SK-N-SH (cell line): ENCODE measurements at regions not wholly inside any gene's neighbourhood (a gene's known extent, or its start where the extent isn't known, plus 50 kb on each side); places are given as distances from the start of the nearest gene placed in this dataset.

Experiments used
- CTCF ChIA-PET: fragments of 300-600, 350-600 bp; formaldehyde crosslinking; extraction: SDS; loops from one replicate; lab custom pipeline; 2021; lab: Yijun Ruan, JAX
- POLR2A ChIA-PET: fragments of 350-600 bp; sonication (Branson Sonifier 250); formaldehyde crosslinking; extraction: SDS; loops from one replicate; lab custom pipeline; 2020; ENCODE audit warnings: antibody characterized with exemption, inconsistent platforms; lab: Yijun Ruan, JAX
- DNase-seq: peaks from one replicate; pipeline ENCODE4 v3.0.0; 2012
- H2AFZ ChIP-seq: fragments of 200-600 bp; sonication (generic); 2 replicates; pipeline ENCODE4 v1.8.1; 2016; ENCODE audit warnings: antibody characterized with exemption, mild to moderate bottlenecking, low read depth
- H3F3A ChIP-seq: fragments of 200-600 bp; sonication (generic); replicated peaks from 2 replicates; pipeline ENCODE3; 2016; ENCODE audit warnings: antibody characterized with exemption, mild to moderate bottlenecking; ENCODE audit not compliant: insufficient read depth
- H3K27ac ChIP-seq, 2 experiments: fragments of 200-500 bp in 1 of 2; fragments of 200-600 bp in 1 of 2; sonication (Bioruptor generic) in 1 of 2; sonication (generic), shearing (Covaris generic) in 1 of 2; 2 replicates each; pipeline versions ENCODE4 v1.5.1 to v1.6.1; 2014 to 2016; ENCODE audit warnings: low read depth in 2 of 2, inconsistent platforms in 1 of 2, low read length in 1 of 2, mild to moderate bottlenecking in 1 of 2, mixed read lengths in 1 of 2
- H3K27me3 ChIP-seq: fragments of 200-600 bp; sonication (generic), shearing (Covaris generic); 2 replicates; pipeline ENCODE4 v1.6.1; 2016; ENCODE audit warnings: mixed run types; ENCODE audit not compliant: insufficient read depth
- H3K36me3 ChIP-seq, 2 experiments: fragments of 200-500 bp in 1 of 2; fragments of 200-600 bp in 1 of 2; sonication (Bioruptor generic) in 1 of 2; sonication (generic) in 1 of 2; replicated peaks in 1 of 2; 2 replicates each; pipeline versions ENCODE3 to v1.5.1; 2014 to 2016; ENCODE audit warnings: low read length in 1 of 2, mild to moderate bottlenecking in 1 of 2; ENCODE audit not compliant: insufficient read depth in 2 of 2, control insufficient read depth in 1 of 2
- H3K4me1 ChIP-seq, 2 experiments: fragments of 200-500 bp in 1 of 2; fragments of 200-600 bp in 1 of 2; sonication (Bioruptor generic) in 1 of 2; sonication (generic), shearing (Covaris generic) in 1 of 2; 2 replicates each; pipeline versions ENCODE4 v1.5.1 to v1.6.1; 2014 to 2016; ENCODE audit warnings: low read depth in 1 of 2, low read length in 1 of 2, mixed run types in 1 of 2; ENCODE audit not compliant: insufficient read depth in 2 of 2, control insufficient read depth in 1 of 2
- H3K4me2 ChIP-seq: fragments of 200-600 bp; sonication (generic), shearing (Covaris generic); 2 replicates; pipeline ENCODE4 v1.6.1; 2017; ENCODE audit warnings: mixed run types
- H3K4me3 ChIP-seq, 2 experiments: fragments of 200-500 bp in 1 of 2; fragments of 200-600 bp in 1 of 2; sonication (Bioruptor generic) in 1 of 2; sonication (generic), shearing (Covaris generic) in 1 of 2; 2 replicates each; pipeline versions ENCODE4 v1.5.1 to v1.8.1; 2014 to 2016; ENCODE audit warnings: low read depth in 2 of 2, inconsistent platforms in 1 of 2, low read length in 1 of 2, mild to moderate bottlenecking in 1 of 2, mixed read lengths in 1 of 2, moderate library complexity in 1 of 2
- H3K79me2 ChIP-seq: fragments of 200-600 bp; sonication (generic); 2 replicates; pipeline ENCODE4 v1.8.1; 2017; ENCODE audit warnings: mild to moderate bottlenecking; ENCODE audit not compliant: insufficient read depth
- H3K9ac ChIP-seq: fragments of 200-600 bp; sonication (generic); 2 replicates; pipeline ENCODE4 v1.6.1; 2017; ENCODE audit warnings: mixed run types
- H3K9me2 ChIP-seq: fragments of 200-600 bp; sonication (generic); 2 replicates; pipeline ENCODE4 v1.6.1; 2017; ENCODE audit warnings: mixed run types
- H3K9me3 ChIP-seq: fragments of 200-600 bp; sonication (generic); 2 replicates; pipeline ENCODE4 v1.6.1; 2017; ENCODE audit warnings: mixed run types, mild to moderate bottlenecking, moderate library complexity
- H4K20me1 ChIP-seq: fragments of 200-600 bp; sonication (generic); 2 replicates; pipeline ENCODE4 v1.6.1; 2017; ENCODE audit warnings: mild to moderate bottlenecking, mixed run types; ENCODE audit not compliant: insufficient read depth
- CHD2 ChIP-seq: fragments of 150-350 bp; IDR thresholded peaks from 2 replicates; pipeline ENCODE4 v1.6.1; 2018; ENCODE audit warnings: low read length; ENCODE audit not compliant: partially characterized antibody
- ELF1 ChIP-seq: IDR thresholded peaks from 2 replicates; pipeline ENCODE4 v1.4.0; 2012
- EP300 ChIP-seq, 2 experiments: IDR thresholded peaks; 2 replicates each; pipeline versions ENCODE4 v1.4.0 to v1.6.1; 2012; ENCODE audit warnings: borderline replicate concordance in 1 of 2, low read depth in 1 of 2, low read length in 1 of 2
- EZH2phosphoT487 ChIP-seq: fragments of 200-600 bp; sonication (generic); IDR thresholded peaks from 2 replicates; pipeline ENCODE4 v1.6.1; 2017; ENCODE audit warnings: low read depth, mixed run types, mild to moderate bottlenecking, antibody characterized with exemption, moderate library complexity, borderline replicate concordance
- FOSL2 ChIP-seq: IDR thresholded peaks from 2 replicates; pipeline ENCODE4 v1.4.0; 2012; ENCODE audit warnings: low read depth, mild to moderate bottlenecking, moderate library complexity, borderline replicate concordance
- IRF3 ChIP-seq: fragments of 150-350 bp; IDR thresholded peaks from 2 replicates; pipeline ENCODE4 v1.6.1; 2016; ENCODE audit warnings: mild to moderate bottlenecking, low read depth, low read length
- MEF2A ChIP-seq: IDR thresholded peaks from 2 replicates; pipeline ENCODE4 v1.4.0; 2012; ENCODE audit warnings: low read depth, borderline replicate concordance
- MXI1 ChIP-seq: IDR thresholded peaks from 2 replicates; pipeline ENCODE4 v1.6.1; 2012; ENCODE audit warnings: mild to moderate bottlenecking, low read depth, low read length, improper control_type of control experiment
- PBX3 ChIP-seq: IDR thresholded peaks from 2 replicates; pipeline ENCODE4; 2012
- RAD21 ChIP-seq: IDR thresholded peaks from 2 replicates; pipeline ENCODE4 v1.6.1; 2012; ENCODE audit warnings: mild to moderate bottlenecking, low read length
- RCOR1 ChIP-seq: fragments of 150-350 bp; IDR thresholded peaks from 2 replicates; pipeline ENCODE4 v1.6.1; 2017; ENCODE audit warnings: antibody characterized with exemption, low read length
- REST ChIP-seq: IDR thresholded peaks from 2 replicates; pipeline ENCODE4 v1.6.1; 2012; ENCODE audit warnings: mild to moderate bottlenecking, low read depth, low read length, moderate library complexity
- RFX5 ChIP-seq: IDR thresholded peaks from 2 replicates; pipeline ENCODE4 v1.6.1; 2012; ENCODE audit warnings: mild to moderate bottlenecking, improper control_type of control experiment, low read length
- TCF12 ChIP-seq: IDR thresholded peaks from 2 replicates; pipeline ENCODE4 v1.4.0; 2012
- USF1 ChIP-seq: IDR thresholded peaks from 2 replicates; pipeline ENCODE4 v1.4.0; 2012; ENCODE audit warnings: low read depth, borderline replicate concordance
- YY1 ChIP-seq: IDR thresholded peaks from 2 replicates; pipeline ENCODE4 v1.4.0; 2012; ENCODE audit warnings: low read depth, mild to moderate bottlenecking
- WGBS: methylation state at CpG from one replicate; pipeline ENCODE4 v1.1.6; 2017; ENCODE audit warnings: low lambda C conversion rate; 5-methylcytosine and 5-hydroxymethylcytosine counted together

GRCh38 chr16:75921281-75921680, 195.0 kb upstream of the CPHXL start:
- H3K9me2 ChIP-seq, result no peaks in the 10 kb centered on the region
- H3K9ac ChIP-seq, result no peak overlapping the region
- H3K36me3 ChIP-seq, result no peaks in the 10 kb centered on the region
- H3K4me2 ChIP-seq, result no peak overlapping the region
- H3K9me3 ChIP-seq, result no peaks in the 10 kb centered on the region
- no peaks in the 10 kb centered on the region for H3K4me1 ChIP-seq
- no peak for DNase-seq
- ChIA-PET POLR2A (no interaction called here), CTCF (interaction anchor here (0.7 kb wide), 1 partner anchor 293 kb away, joined by 3 read pairs; no protein-coding TSS in a partner anchor)
- H3K27me3 ChIP-seq, result no peaks in the 10 kb centered on the region
- no peak overlapping the region for H3K4me3 ChIP-seq
- 9% methylated on average over 2 of the region's 2 CpGs for WGBS
- no peaks in the 10 kb centered on the region for H3K79me2 ChIP-seq
- TF ChIP-seq ELF1 (no peak), EZH2phosphoT487 (no peak), MEF2A (no peak), MXI1 (no peak)
- no peak overlapping the region for H3K27ac ChIP-seq
- H4K20me1 ChIP-seq, result no peaks in the 10 kb centered on the region
- no peak overlapping the region for H2AFZ ChIP-seq
- H3F3A ChIP-seq, result no peaks in the 10 kb centered on the region

GRCh38 chr16:75922250-75922649, 196.0 kb upstream of the CPHXL start:
- TF ChIP-seq TCF12 (no peak), MXI1 (no peak), ELF1 (no peak), USF1 (no peak), EP300 (IDR thresholded peaks at IDR 0.05; ENCODE audit: borderline replicate concordance in 1 of 2, low read depth in 1 of 2, low read length in 1 of 2) (no peak), IRF3 (no peak), RFX5 (no peak), YY1 (no peak), PBX3 (no peak), RAD21 (no peak), RCOR1 (no peak), CHD2 (no peak), FOSL2 (no peak), REST (no peak), EZH2phosphoT487 (no peak)
- Histone ChIP-seq H3K4me2 (no peak overlapping the region), H4K20me1 (no peaks in the 10 kb centered on the region), H3K9me3 (no peaks in the 10 kb centered on the region), H3K4me1 (no peaks in the 10 kb centered on the region), H3K27me3 (no peaks in the 10 kb centered on the region), H3K27ac (no peak overlapping the region), H3K9me2 (no peaks in the 10 kb centered on the region), H3F3A (no peaks in the 10 kb centered on the region), H3K9ac (no peak overlapping the region), H3K4me3 (no peak overlapping the region), H3K36me3 (no peaks in the 10 kb centered on the region), H2AFZ (no peak overlapping the region), H3K79me2 (no peaks in the 10 kb centered on the region)
- CTCF ChIA-PET, result no interaction called here
- WGBS, result 9% methylated on average over 3 of the region's 3 CpGs
- POLR2A ChIA-PET, result no interaction called here
- no peak for DNase-seq
